K562 (cell line): ENCODE measurements at regions not wholly inside any gene's neighbourhood (a gene's known extent, or its start where the extent isn't known, plus 50 kb on each side); places are given as distances from the start of the nearest gene placed in this dataset.

ENCODE experiments used
- BHLHE40 ChIP-seq: IDR thresholded peaks from 2 replicates; pipeline ENCODE4 v1.6.1; 2011; ENCODE audit warnings: low read length, improper control_type of control experiment
- BRCA1 ChIP-seq, 2 experiments: fragments of 450-650 bp in 1 of 2; sonication (generic) in 1 of 2; formaldehyde crosslinking in 1 of 2; IDR thresholded peaks; 2 replicates each; pipeline versions ENCODE4 v1.5.0 to v1.6.1; 2017 to 2020; ENCODE audit warnings: mild to moderate bottlenecking in 1 of 2, missing genetic modification reagents in 1 of 2
- DDX20 ChIP-seq: fragments of 450-650 bp; IDR thresholded peaks from 2 replicates; pipeline ENCODE4 v1.6.1; 2016; ENCODE audit warnings: missing genetic modification characterization, low read depth, mild to moderate bottlenecking, missing compliant biosample characterization, moderate library complexity
- E2F3 ChIP-seq: fragments of 250-450 bp; sonication (Bioruptor Pico); IDR thresholded peaks from 2 replicates; pipeline ENCODE4 v1.4.0; 2020; ENCODE audit warnings: mild to moderate bottlenecking
- ESRRA ChIP-seq: fragments of 450-650 bp; IDR thresholded peaks from 2 replicates; pipeline ENCODE4 v1.6.1; 2014; ENCODE audit warnings: low read depth, mild to moderate bottlenecking, moderate library complexity, borderline replicate concordance
- FOXM1 ChIP-seq, 2 experiments: fragments of 450-650 bp in 1 of 2; sonication (generic) in 1 of 2; formaldehyde crosslinking in 1 of 2; IDR thresholded peaks; 2 replicates each; pipeline versions ENCODE4 v1.6.1 to v1.9.0; 2017 to 2022; ENCODE audit warnings: low read depth in 2 of 2, mild to moderate bottlenecking in 2 of 2, missing genetic modification reagents in 1 of 2, moderate library complexity in 1 of 2
- GATA2 ChIP-seq: sonication (generic); formaldehyde crosslinking; IDR thresholded peaks from 2 replicates; pipeline ENCODE4 v1.4.0; 2020; ENCODE audit warnings: mild to moderate bottlenecking, missing genetic modification reagents
- RBM22 ChIP-seq: fragments of 200-400 bp; formaldehyde crosslinking; IDR thresholded peaks from 2 replicates; pipeline ENCODE4 v1.6.1; 2018; ENCODE audit warnings: low read length, low read depth; ENCODE audit not compliant: poor library complexity, severe bottlenecking
- RBM25 ChIP-seq: fragments of 200-400 bp; formaldehyde crosslinking; IDR thresholded peaks from 2 replicates; pipeline ENCODE4 v1.6.1; 2018; ENCODE audit warnings: low read length, low read depth, moderate library complexity; ENCODE audit not compliant: severe bottlenecking
- TEAD4 ChIP-seq, 2 experiments: sonication (generic) in 1 of 2; formaldehyde crosslinking in 1 of 2; IDR thresholded peaks; 2 replicates each; pipeline versions ENCODE4 v1.6.1 to v1.8.0; 2012 to 2022; ENCODE audit warnings: borderline replicate concordance in 1 of 2, inconsistent platforms in 1 of 2, low read length in 1 of 2, mild to moderate bottlenecking in 1 of 2, missing genetic modification reagents in 1 of 2
- ZNF263 ChIP-seq: sonication (generic); formaldehyde crosslinking; IDR thresholded peaks from 2 replicates; pipeline ENCODE4 v1.8.0; 2022; ENCODE audit warnings: mild to moderate bottlenecking, missing genetic modification reagents, borderline replicate concordance
- ZNF764 ChIP-seq: fragments of 250-450 bp; sonication (Bioruptor Pico); IDR thresholded peaks from 2 replicates; pipeline ENCODE4 v1.4.0; 2020; ENCODE audit warnings: low read depth, mild to moderate bottlenecking, moderate library complexity
- TF ChIP-seq, protein P1 (sequence below): sonication (generic); formaldehyde crosslinking; IDR thresholded peaks from 2 replicates; pipeline ENCODE4 v1.8.1; 2022; ENCODE audit warnings: missing genetic modification reagents
- TF ChIP-seq, protein P2 (sequence below), 2 experiments: IDR thresholded peaks; 2 replicates each; pipeline ENCODE4 v1.6.1; 2011; ENCODE audit warnings: borderline replicate concordance in 1 of 2, control low read depth in 1 of 2, low read depth in 1 of 2, low read length in 1 of 2, mild to moderate bottlenecking in 1 of 2, mixed read lengths in 1 of 2, moderate library complexity in 1 of 2; ENCODE audit not compliant: insufficient read depth in 1 of 2, insufficient read length in 1 of 2, poor library complexity in 1 of 2, severe bottlenecking in 1 of 2; ENCODE audit errors: extremely low read depth in 1 of 2
- TF ChIP-seq, protein P3 (sequence below): fragments of 450-650 bp; IDR thresholded peaks from 2 replicates; pipeline ENCODE4 v1.7.0; 2016; ENCODE audit warnings: borderline replicate concordance
- TF ChIP-seq, protein P4 (sequence below): fragments of 250-450 bp; sonication (Bioruptor Pico); IDR thresholded peaks from 2 replicates; pipeline ENCODE4 v1.5.0; 2021; ENCODE audit warnings: mild to moderate bottlenecking, borderline replicate concordance

DNA sequence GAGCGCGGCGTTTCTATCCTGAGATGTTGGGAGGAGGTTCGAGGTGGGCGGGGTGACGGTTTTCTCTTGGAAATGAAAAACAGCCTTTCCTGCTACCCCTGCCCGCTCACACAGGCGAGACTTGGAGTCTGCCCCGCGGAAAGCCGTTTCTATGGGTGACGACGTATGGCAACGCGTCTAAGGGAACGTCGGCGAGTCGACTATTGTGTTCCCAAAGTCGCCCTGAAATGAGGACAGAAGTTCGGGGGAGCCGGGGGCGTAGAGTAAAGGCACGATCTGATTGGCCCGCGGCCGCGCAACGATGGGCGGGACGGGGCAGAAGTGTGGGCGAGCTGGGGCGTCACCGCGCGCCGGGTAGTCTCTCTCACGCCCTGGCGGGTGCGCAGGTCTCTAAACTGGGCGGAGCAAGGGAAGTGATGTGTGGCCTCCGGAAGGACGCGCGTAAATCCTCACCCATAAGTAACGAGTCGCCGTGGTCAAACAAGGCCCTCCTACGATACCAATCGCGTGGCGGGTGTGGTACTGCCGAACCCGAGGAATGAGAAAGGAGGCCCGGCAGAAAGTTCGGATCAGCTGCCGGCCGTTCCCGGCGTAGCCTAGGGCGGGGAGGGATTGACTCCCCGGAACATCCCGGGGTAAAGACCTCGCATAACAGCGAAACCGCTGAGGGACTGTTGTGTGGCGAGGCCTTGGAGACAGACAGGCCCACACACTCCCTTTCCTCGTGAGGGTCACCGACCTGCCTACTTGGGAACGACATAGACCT lies 89.6 kb downstream of the FAM161A start (continued):
- TF ChIP-seq FOXM1 (IDR thresholded peaks at IDR 0.05; ENCODE audit: low read depth) (no peak), FOXM1 (CRISPR knock-in tag; IDR thresholded peaks at IDR 0.05; ENCODE audit: low read depth) (0 out of 2 replicates have a peak, but pooled peaks have one; percentile 50), RBM22 (no peak), ZNF764 (CRISPR knock-in tag) (no peak), E2F3 (no peak), BRCA1 (IDR thresholded peaks at IDR 0.05) (no peak), BRCA1 (CRISPR knock-in tag; IDR thresholded peaks at IDR 0.05) (peak; percentile 53; the same call in 1 of the 2 replicates), BHLHE40 (peak; percentile 48), TEAD4 (IDR thresholded peaks at IDR 0.05; ENCODE audit: low read length) (no peak), TEAD4 (CRISPR knock-in tag; IDR thresholded peaks at IDR 0.05; ENCODE audit: borderline replicate concordance) (no peak), ESRRA (peak; percentile 37; the same call in 1 of the 2 replicates), DDX20 (tag) (no peak), GATA2 (CRISPR knock-in tag) (peak; percentile 65; the same call in 1 of the 2 replicates), RBM25 (no peak), ZNF263 (CRISPR knock-in tag) (no peak)
- TF ChIP-seq, protein P1, sequence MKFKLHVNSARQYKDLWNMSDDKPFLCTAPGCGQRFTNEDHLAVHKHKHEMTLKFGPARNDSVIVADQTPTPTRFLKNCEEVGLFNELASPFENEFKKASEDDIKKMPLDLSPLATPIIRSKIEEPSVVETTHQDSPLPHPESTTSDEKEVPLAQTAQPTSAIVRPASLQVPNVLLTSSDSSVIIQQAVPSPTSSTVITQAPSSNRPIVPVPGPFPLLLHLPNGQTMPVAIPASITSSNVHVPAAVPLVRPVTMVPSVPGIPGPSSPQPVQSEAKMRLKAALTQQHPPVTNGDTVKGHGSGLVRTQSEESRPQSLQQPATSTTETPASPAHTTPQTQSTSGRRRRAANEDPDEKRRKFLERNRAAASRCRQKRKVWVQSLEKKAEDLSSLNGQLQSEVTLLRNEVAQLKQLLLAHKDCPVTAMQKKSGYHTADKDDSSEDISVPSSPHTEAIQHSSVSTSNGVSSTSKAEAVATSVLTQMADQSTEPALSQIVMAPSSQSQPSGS, result no peak
- TF ChIP-seq, protein P2, sequence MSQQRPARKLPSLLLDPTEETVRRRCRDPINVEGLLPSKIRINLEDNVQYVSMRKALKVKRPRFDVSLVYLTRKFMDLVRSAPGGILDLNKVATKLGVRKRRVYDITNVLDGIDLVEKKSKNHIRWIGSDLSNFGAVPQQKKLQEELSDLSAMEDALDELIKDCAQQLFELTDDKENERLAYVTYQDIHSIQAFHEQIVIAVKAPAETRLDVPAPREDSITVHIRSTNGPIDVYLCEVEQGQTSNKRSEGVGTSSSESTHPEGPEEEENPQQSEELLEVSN (IDR thresholded peaks at IDR 0.05; ENCODE audit: borderline replicate concordance in 1 of 2, extremely low read depth in 1 of 2, insufficient read depth in 1 of 2, insufficient read length in 1 of 2, low read depth in 1 of 2, low read length in 1 of 2, poor library complexity in 1 of 2, severe bottlenecking in 1 of 2), result peak; percentile 78 to 86
- TF ChIP-seq, protein P3, sequence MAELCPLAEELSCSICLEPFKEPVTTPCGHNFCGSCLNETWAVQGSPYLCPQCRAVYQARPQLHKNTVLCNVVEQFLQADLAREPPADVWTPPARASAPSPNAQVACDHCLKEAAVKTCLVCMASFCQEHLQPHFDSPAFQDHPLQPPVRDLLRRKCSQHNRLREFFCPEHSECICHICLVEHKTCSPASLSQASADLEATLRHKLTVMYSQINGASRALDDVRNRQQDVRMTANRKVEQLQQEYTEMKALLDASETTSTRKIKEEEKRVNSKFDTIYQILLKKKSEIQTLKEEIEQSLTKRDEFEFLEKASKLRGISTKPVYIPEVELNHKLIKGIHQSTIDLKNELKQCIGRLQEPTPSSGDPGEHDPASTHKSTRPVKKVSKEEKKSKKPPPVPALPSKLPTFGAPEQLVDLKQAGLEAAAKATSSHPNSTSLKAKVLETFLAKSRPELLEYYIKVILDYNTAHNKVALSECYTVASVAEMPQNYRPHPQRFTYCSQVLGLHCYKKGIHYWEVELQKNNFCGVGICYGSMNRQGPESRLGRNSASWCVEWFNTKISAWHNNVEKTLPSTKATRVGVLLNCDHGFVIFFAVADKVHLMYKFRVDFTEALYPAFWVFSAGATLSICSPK, result no peak
- TF ChIP-seq, protein P4, sequence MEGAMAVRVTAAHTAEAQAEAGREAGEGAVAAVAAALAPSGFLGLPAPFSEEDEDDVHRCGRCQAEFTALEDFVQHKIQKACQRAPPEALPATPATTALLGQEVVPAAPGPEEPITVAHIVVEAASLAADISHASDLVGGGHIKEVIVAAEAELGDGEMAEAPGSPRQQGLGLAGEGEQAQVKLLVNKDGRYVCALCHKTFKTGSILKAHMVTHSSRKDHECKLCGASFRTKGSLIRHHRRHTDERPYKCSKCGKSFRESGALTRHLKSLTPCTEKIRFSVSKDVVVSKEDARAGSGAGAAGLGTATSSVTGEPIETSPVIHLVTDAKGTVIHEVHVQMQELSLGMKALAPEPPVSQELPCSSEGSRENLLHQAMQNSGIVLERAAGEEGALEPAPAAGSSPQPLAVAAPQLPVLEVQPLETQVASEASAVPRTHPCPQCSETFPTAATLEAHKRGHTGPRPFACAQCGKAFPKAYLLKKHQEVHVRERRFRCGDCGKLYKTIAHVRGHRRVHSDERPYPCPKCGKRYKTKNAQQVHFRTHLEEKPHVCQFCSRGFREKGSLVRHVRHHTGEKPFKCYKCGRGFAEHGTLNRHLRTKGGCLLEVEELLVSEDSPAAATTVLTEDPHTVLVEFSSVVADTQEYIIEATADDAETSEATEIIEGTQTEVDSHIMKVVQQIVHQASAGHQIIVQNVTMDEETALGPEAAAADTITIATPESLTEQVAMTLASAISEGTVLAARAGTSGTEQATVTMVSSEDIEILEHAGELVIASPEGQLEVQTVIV (CRISPR knock-in tag), result no peak
